Brain microvascular endothelial cell (primary cell): ENCODE measurements at regions not wholly inside any gene's neighbourhood (a gene's known extent, or its start where the extent isn't known, plus 50 kb on each side); places are given as distances from the start of the nearest gene placed in this dataset.
"Not testable (repeated sequence)": the region's sequence is repeated elsewhere in the genome, so short reads cannot be mapped to it uniquely, and the experiment has no call there.

Source experiments
- DNase-seq: peaks from one replicate; pipeline ENCODE4 v3.0.0-alpha.2; 2020
- H3K27ac ChIP-seq: fragments of 250-450 bp; sonication (Bioruptor Pico); 2 replicates; pipeline ENCODE4 v1.5.1; 2020; ENCODE audit warnings: mild to moderate bottlenecking, moderate library complexity
- H3K27me3 ChIP-seq: fragments of 250-450 bp; sonication (Bioruptor Pico); replicated peaks from 2 replicates; pipeline ENCODE4 v1.5.1; 2020; ENCODE audit warnings: mild to moderate bottlenecking
- H3K36me3 ChIP-seq: fragments of 250-450 bp; sonication (Bioruptor Pico); replicated peaks from 2 replicates; pipeline ENCODE4 v1.5.1; 2020; ENCODE audit warnings: mild to moderate bottlenecking
- H3K4me3 ChIP-seq: 2 replicates; pipeline ENCODE4 v1.5.1; 2011; ENCODE audit warnings: low read depth, mild to moderate bottlenecking, control low read depth, low read length, moderate library complexity
- CTCF ChIP-seq: IDR thresholded peaks from 2 replicates; pipeline ENCODE4 v1.5.1; 2011; ENCODE audit warnings: low read depth, mild to moderate bottlenecking, moderate library complexity, low read length, control low read depth, inconsistent platforms; ENCODE audit errors: missing control alignments
- in situ Hi-C: cut with HindIII; loops from 2 replicates; pipeline ENCODE4 v1.10.0; 2017; ENCODE audit warnings: low sequenced_read_pairs, low pct_ligation_motif_present

GRCh38 chr20:52047811-52048764 lies 143.5 kb downstream of the ZFP64 start:
- Histone ChIP-seq H3K27me3 (no peaks in the 10 kb centered on the region), H3K4me3 (peak overlapping the region; percentile 5), H3K36me3 (no peaks in the 10 kb centered on the region), H3K27ac (peak overlapping the region; percentile 57)
- peak; percentile 83 for DNase-seq
- no peak for TF ChIP-seq CTCF
- in situ Hi-C loops, result no loop called here

- Histone ChIP-seq H3K36me3 (no peaks in the 10 kb centered on the region), H3K27ac (no peak overlapping the region), H3K4me3 (no peak overlapping the region), H3K27me3 (no peaks in the 10 kb centered on the region)
- DNase-seq, result no peak
- TF ChIP-seq CTCF, result no peak
- in situ Hi-C loops, result no loop called here
These were observed 149.6 kb downstream of the ZFP64 start for GRCh38 chr20:52041966-52042365.

- Histone ChIP-seq H3K4me3 (no peak overlapping the region), H3K27me3 (no peaks in the 10 kb centered on the region), H3K27ac (no peak overlapping the region), H3K36me3 (no peaks in the 10 kb centered on the region)
- no peak for TF ChIP-seq CTCF
- in situ Hi-C loops, result no loop called here
- no peak for DNase-seq
These were observed 151.8 kb downstream of the ZFP64 start for GRCh38 chr20:52039790-52040189.

- H3K36me3 ChIP-seq, H3K27me3 ChIP-seq, H3K4me3 ChIP-seq, DNase-seq, in situ Hi-C loops, H3K27ac ChIP-seq: not testable (repeated sequence)
These were observed 152.9 kb downstream of the ZFP64 start for GRCh38 chr20:52038632-52039031.

- Histone ChIP-seq H3K4me3 (no peak overlapping the region), H3K36me3 (no peaks in the 10 kb centered on the region), H3K27me3 (no peaks in the 10 kb centered on the region), H3K27ac (no peak overlapping the region)
- no peak for DNase-seq
- in situ Hi-C loops, result no loop called here
- no peak for TF ChIP-seq CTCF
These were observed 154.2 kb downstream of the ZFP64 start for GRCh38 chr20:52037370-52037769.

GRCh38 chr20:52035977-52036376 lies 155.6 kb downstream of the ZFP64 start:
- DNase-seq, result no peak

More at GRCh38 chr20:52035977-52036376, 155.6 kb downstream of the ZFP64 start:
- TF ChIP-seq CTCF, result no peak
- Histone ChIP-seq H3K27ac (no peak overlapping the region), H3K36me3 (no peaks in the 10 kb centered on the region), H3K27me3 (no peaks in the 10 kb centered on the region), H3K4me3 (no peak overlapping the region)
- in situ Hi-C loops, result no loop called here
